Activated CD8-positive, alpha-beta memory T cell treated with anti-CD3 and anti-CD28 coated beads for 36 hours (primary cell): ENCODE measurements at regions not wholly inside any gene's neighbourhood (a gene's known extent, or its start where the extent isn't known, plus 50 kb on each side); places are given as distances from the start of the nearest gene placed in this dataset.
"Not testable (repeated sequence)": the region's sequence is repeated elsewhere in the genome, so short reads cannot be mapped to it uniquely, and the experiment has no call there.

ENCODE experiments used
- CTCF ChIA-PET: fragments of 350-600 bp; sonication (Branson Sonifier 250); formaldehyde crosslinking; loops from one replicate; lab custom pipeline; 2021; ENCODE audit warnings: antibody characterized with exemption; lab: Charles Lee
- POLR2A ChIA-PET: fragments of 350-600 bp; sonication (Branson Sonifier 250); formaldehyde crosslinking; loops from one replicate; lab custom pipeline; 2021; ENCODE audit warnings: antibody characterized with exemption; lab: Charles Lee

- ChIA-PET POLR2A (interaction anchor here (0.6 to 1.2 kb wide), 7 partner anchors 31 to 1133 kb away, joined by 3 to 9 read pairs (median 3); partner anchors contain the start of gene NR3C1), CTCF (interaction anchor here (0.5 to 1.7 kb wide), 9 partner anchors 34 to 603 kb away, joined by 3 to 6 read pairs (median 3); no protein-coding TSS in a partner anchor)
These were observed 202.0 kb upstream of the NR3C1 start for GRCh38 chr5:143605403-143606005.

GRCh38 chr5:143601917-143602333 is 198.4 kb upstream of the NR3C1 start:
- ChIA-PET POLR2A (no interaction called here), CTCF (no interaction called here)

- ChIA-PET POLR2A (no interaction called here), CTCF (no interaction called here)
These were observed 197.9 kb upstream of the NR3C1 start for GRCh38 chr5:143601357-143601756.

- CTCF ChIA-PET: no interaction called here
These were observed 197.1 kb upstream of the NR3C1 start for GRCh38 chr5:143600396-143601075.

GRCh38 chr5:143599474-143599873 is 196.0 kb upstream of the NR3C1 start:
- CTCF ChIA-PET: no interaction called here
- POLR2A ChIA-PET: no interaction called here

More at GRCh38 chr5:143600396-143601075, 197.1 kb upstream of the NR3C1 start:
- POLR2A ChIA-PET: no interaction called here

- POLR2A ChIA-PET: no interaction called here
- CTCF ChIA-PET: no interaction called here
These were observed 193.3 kb upstream of the NR3C1 start for GRCh38 chr5:143596824-143597223.

- CTCF ChIA-PET: no interaction called here
- POLR2A ChIA-PET: no interaction called here
These were observed 191.7 kb upstream of the NR3C1 start for GRCh38 chr5:143594902-143595818.

- ChIA-PET POLR2A (interaction anchor here (0.9 kb wide), 1 partner anchor 10 kb away, joined by 5 read pairs; no protein-coding TSS in a partner anchor), CTCF (no interaction called here)
These were observed 190.2 kb upstream of the NR3C1 start for GRCh38 chr5:143593723-143594122.

GRCh38 chr5:143592648-143593047 is 189.2 kb upstream of the NR3C1 start:
- POLR2A ChIA-PET: interaction anchor here (0.7 to 0.9 kb wide), 2 partner anchors 11 to 188 kb away, joined by 5 to 12 read pairs; no protein-coding TSS in a partner anchor
- CTCF ChIA-PET: interaction anchor here (0.7 kb wide), 2 partner anchors 55 to 265 kb away, joined by 3 to 4 read pairs; no protein-coding TSS in a partner anchor

- ChIA-PET CTCF (interaction anchor here (1.3 kb wide), 1 partner anchor 27 kb away, joined by 3 read pairs; no protein-coding TSS in a partner anchor), POLR2A (no interaction called here)
These were observed 185.6 kb upstream of the NR3C1 start for GRCh38 chr5:143588933-143589662.

- CTCF ChIA-PET: interaction anchor here (1.0 kb wide), 1 partner anchor 13 kb away, joined by 4 read pairs; no protein-coding TSS in a partner anchor
- POLR2A ChIA-PET: not testable (repeated sequence)
These were observed 184.6 kb upstream of the NR3C1 start for GRCh38 chr5:143588121-143588520.

- CTCF ChIA-PET: interaction anchor here (0.7 to 1.0 kb wide), 2 partner anchors 12 to 44 kb away, joined by 4 to 5 read pairs; no protein-coding TSS in a partner anchor
- POLR2A ChIA-PET: no interaction called here
These were observed 183.4 kb upstream of the NR3C1 start for GRCh38 chr5:143586781-143587362.

- ChIA-PET POLR2A (no interaction called here), CTCF (no interaction called here)
These were observed 182.5 kb upstream of the NR3C1 start for GRCh38 chr5:143585970-143586369.

- CTCF ChIA-PET: interaction anchor here (1.0 kb wide), 1 partner anchor 30 kb away, joined by 3 read pairs; no protein-coding TSS in a partner anchor
- POLR2A ChIA-PET: no interaction called here
These were observed 179.9 kb upstream of the NR3C1 start for GRCh38 chr5:143583409-143583808.

GRCh38 chr5:143582869-143583268 is 179.4 kb upstream of the NR3C1 start:
- ChIA-PET POLR2A (no interaction called here), CTCF (interaction anchor here (1.2 to 1.3 kb wide), 2 partner anchors 9 to 17 kb away, joined by 3 read pairs; no protein-coding TSS in a partner anchor)

- ChIA-PET CTCF (interaction anchor here (1.2 to 1.3 kb wide), 2 partner anchors 9 to 16 kb away, joined by 3 read pairs; no protein-coding TSS in a partner anchor), POLR2A (no interaction called here)
These were observed 178.7 kb upstream of the NR3C1 start for GRCh38 chr5:143582176-143582575.

- ChIA-PET POLR2A (no interaction called here), CTCF (interaction anchor here (1.3 kb wide), 1 partner anchor 8 kb away, joined by 3 read pairs; no protein-coding TSS in a partner anchor)
These were observed 178.2 kb upstream of the NR3C1 start for GRCh38 chr5:143581649-143582048.

GRCh38 chr5:143581147-143581546 is 177.7 kb upstream of the NR3C1 start:
- CTCF ChIA-PET: no interaction called here
- POLR2A ChIA-PET: no interaction called here
